HG03280 (cell line): ENCODE measurements at regions not wholly inside any gene's neighbourhood (a gene's known extent, or its start where the extent isn't known, plus 50 kb on each side); places are given as distances from the start of the nearest gene placed in this dataset.
"Not testable (repeated sequence)": the region's sequence is repeated elsewhere in the genome, so short reads cannot be mapped to it uniquely, and the experiment has no call there.

Source experiments
- ATAC-seq: cut with Tn5 transposase; IDR thresholded peaks from one replicate; pipeline ENCODE4 v1.9.1; 2021; ENCODE audit warnings: mild to moderate bottlenecking, moderate library complexity; ENCODE audit not compliant: unreplicated experiment

- no peak for ATAC-seq
These were observed 1156.3 kb upstream of the CRIM1 start for GRCh38 chr2:35199298-35199697.

GRCh38 chr2:35185861-35186412 is 1169.6 kb upstream of the CRIM1 start:
- no peak for ATAC-seq

- ATAC-seq: no peak
These were observed 1171.1 kb upstream of the CRIM1 start for GRCh38 chr2:35184471-35184870.

GRCh38 chr2:35176726-35177125 is 1178.9 kb upstream of the CRIM1 start:
- ATAC-seq: not testable (repeated sequence)

GRCh38 chr2:35174845-35175244 is 1180.7 kb upstream of the CRIM1 start:
- ATAC-seq: no peak

GRCh38 chr2:35172687-35173086 is 1182.9 kb upstream of the CRIM1 start:
- no peak for ATAC-seq

GRCh38 chr2:35168351-35168750 is 1187.2 kb upstream of the CRIM1 start:
- ATAC-seq: no peak

- ATAC-seq: no peak
These were observed 1191.6 kb upstream of the CRIM1 start for GRCh38 chr2:35163948-35164347.

- ATAC-seq: no peak
These were observed 1194.7 kb upstream of the CRIM1 start for GRCh38 chr2:35160871-35161270.

GRCh38 chr2:35125871-35126270 is 1229.7 kb upstream of the CRIM1 start:
- no peak for ATAC-seq

- ATAC-seq: no peak
These were observed 1230.3 kb upstream of the CRIM1 start for GRCh38 chr2:35125278-35125677.

- no peak for ATAC-seq
These were observed 1239.4 kb upstream of the CRIM1 start for GRCh38 chr2:35116151-35116550.

- ATAC-seq: no peak
These were observed 1240.8 kb upstream of the CRIM1 start for GRCh38 chr2:35114765-35115164.

- ATAC-seq: not testable (repeated sequence)
These were observed 1243.2 kb upstream of the CRIM1 start for GRCh38 chr2:35112367-35112766.

- no peak for ATAC-seq
These were observed 1251.3 kb upstream of the CRIM1 start for GRCh38 chr2:35104309-35104708.

GRCh38 chr2:35099342-35099741 is 1256.2 kb upstream of the CRIM1 start:
- ATAC-seq: no peak

- ATAC-seq: no peak
These were observed 1273.5 kb upstream of the CRIM1 start for GRCh38 chr2:35082072-35082471.

GRCh38 chr2:35081622-35082015 is 1274.0 kb upstream of the CRIM1 start:
- no peak for ATAC-seq

- no peak for ATAC-seq
These were observed 1274.5 kb upstream of the CRIM1 start for GRCh38 chr2:35081001-35081621.

GRCh38 chr2:35080231-35080910 is 1275.2 kb upstream of the CRIM1 start:
- no peak for ATAC-seq

GRCh38 chr2:35067420-35067819 is 1288.2 kb upstream of the CRIM1 start:
- no peak for ATAC-seq

- no peak for ATAC-seq
These were observed 1291.7 kb upstream of the CRIM1 start for GRCh38 chr2:35063836-35064235.
